Activated naive CD8-positive, alpha-beta T cell treated with anti-CD3 and anti-CD28 coated beads, Interleukin-2, amount 10 ng/mL, durations not matched to agents 7 days and 5 days (primary cell): ENCODE measurements at regions not wholly inside any gene's neighbourhood (a gene's known extent, or its start where the extent isn't known, plus 50 kb on each side); places are given as distances from the start of the nearest gene placed in this dataset.

ENCODE experiments used
- ATAC-seq: fragments of 150-1000 bp; cut with Tn5 transposase; one replicate; pipeline ENCODE4 v1.10.0; 2021; ENCODE audit warnings: low read depth, moderate library complexity
- POLR2A ChIA-PET: fragments of 350-600 bp; sonication (Branson Sonifier 250); formaldehyde crosslinking; loops from one replicate; lab custom pipeline; 2021; ENCODE audit warnings: antibody characterized with exemption; lab: Charles Lee
- DNase-seq: peaks from one replicate; pipeline ENCODE4 v3.0.0; 2021
- H3K27ac Mint-ChIP-seq: one replicate; pipeline ENCODE4 v1.8.0; 2022; ENCODE audit warnings: mild to moderate bottlenecking, mixed read lengths
- H3K27me3 Mint-ChIP-seq: one replicate; pipeline ENCODE4 v1.8.0; 2022; ENCODE audit warnings: mild to moderate bottlenecking, moderate library complexity, mixed read lengths
- H3K36me3 Mint-ChIP-seq: one replicate; pipeline ENCODE4 v1.8.0; 2021; ENCODE audit warnings: mild to moderate bottlenecking, mixed read lengths
- H3K4me1 Mint-ChIP-seq: one replicate; pipeline ENCODE4 v1.8.0; 2021; ENCODE audit warnings: mixed read lengths
- H3K4me3 Mint-ChIP-seq: one replicate; pipeline ENCODE4 v1.8.0; 2022; ENCODE audit warnings: mild to moderate bottlenecking, moderate library complexity, mixed read lengths
- H3K9me3 Mint-ChIP-seq: one replicate; pipeline ENCODE4 v1.8.0; 2021; ENCODE audit warnings: mixed read lengths

DNA sequence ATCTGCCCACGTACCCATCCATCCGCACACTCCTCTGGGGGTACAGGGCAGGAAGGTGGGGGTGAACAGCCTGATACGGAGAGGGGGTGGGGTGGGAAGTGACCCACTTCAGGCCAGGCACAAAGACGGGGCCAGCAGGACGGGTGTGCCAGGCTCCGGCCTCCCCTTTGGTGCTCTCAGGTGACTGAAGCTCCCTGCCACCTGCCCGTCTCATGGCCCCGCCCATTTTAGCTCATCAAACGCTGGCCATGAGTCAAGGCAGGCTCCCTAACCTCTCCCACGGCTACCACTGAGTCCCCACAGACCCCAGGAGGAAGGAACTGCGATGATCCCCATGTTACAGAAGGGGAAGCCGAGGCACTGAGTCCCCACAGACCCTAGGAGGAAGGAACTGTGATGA, 109.6 kb downstream of the CRYAA start:
- DNase-seq (no peak), ATAC-seq (no peak)
- peaks cover 12% of the 10 kb centered on the region for H3K4me1 Mint-ChIP-seq
- H3K4me3 Mint-ChIP-seq: no peak overlapping the region
- no peaks in the 10 kb centered on the region for H3K9me3 Mint-ChIP-seq
- H3K27ac Mint-ChIP-seq: no peak overlapping the region
- POLR2A ChIA-PET: no interaction called here
- peaks cover 22% of the 10 kb centered on the region for H3K27me3 Mint-ChIP-seq
- no peaks in the 10 kb centered on the region for H3K36me3 Mint-ChIP-seq

DNA sequence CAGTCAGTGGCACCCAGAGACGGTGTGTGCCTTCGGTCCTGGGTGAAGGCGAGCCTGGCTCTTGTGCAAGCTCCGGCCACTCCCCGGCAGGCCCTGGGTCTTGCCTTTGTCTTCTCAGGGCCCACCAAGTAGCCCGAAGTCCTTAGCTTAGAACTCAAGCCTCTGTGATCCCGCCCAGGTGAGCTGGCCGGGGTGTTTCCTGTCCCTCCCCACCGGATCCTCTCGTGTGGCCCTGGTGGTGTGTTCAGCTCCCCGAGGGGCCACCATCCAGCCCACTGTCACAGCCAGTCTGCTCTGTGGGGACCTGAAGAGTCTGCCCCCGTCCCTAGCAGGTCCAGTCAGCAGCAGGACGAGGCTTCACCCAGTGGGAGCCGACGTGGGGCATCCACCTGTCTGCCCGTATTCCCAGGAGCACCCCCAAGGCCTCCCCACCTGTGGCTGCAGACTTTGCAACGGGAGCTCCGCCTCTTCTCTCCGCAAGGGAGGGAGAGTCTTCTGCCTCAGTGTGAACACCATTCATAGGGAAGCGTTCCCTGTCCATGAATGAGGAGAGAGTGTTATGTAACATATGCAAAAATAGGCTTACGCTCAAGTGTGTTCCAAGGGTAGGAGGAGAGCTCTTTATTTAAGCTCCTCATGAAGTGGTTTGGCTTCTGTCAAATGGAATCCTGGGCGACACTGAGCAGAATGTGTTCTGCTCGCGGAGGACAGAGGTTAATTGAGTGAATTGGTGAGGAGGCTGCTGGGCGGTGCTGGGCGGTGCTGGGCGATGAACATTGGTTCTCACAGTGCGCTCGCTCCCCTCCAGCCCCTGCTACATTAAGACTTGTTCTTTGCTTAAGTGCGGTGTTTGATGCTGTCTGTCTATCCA, 108.9 kb downstream of the CRYAA start:
- no peak overlapping the region for H3K27ac Mint-ChIP-seq
- H3K4me3 Mint-ChIP-seq: no peak overlapping the region
- POLR2A ChIA-PET: interaction anchor here (0.7 kb wide), 1 partner anchor 16 kb away, joined by 3 read pairs; no protein-coding TSS in a partner anchor
- DNase-seq: no peak
- no peaks in the 10 kb centered on the region for H3K36me3 Mint-ChIP-seq
- peaks cover 12% of the 10 kb centered on the region for H3K4me1 Mint-ChIP-seq
- H3K9me3 Mint-ChIP-seq: no peaks in the 10 kb centered on the region
- H3K27me3 Mint-ChIP-seq: peaks cover 22% of the 10 kb centered on the region
- no peak for ATAC-seq

- POLR2A ChIA-PET: no interaction called here
- Mint-ChIP-seq H3K9me3 (no peaks in the 10 kb centered on the region), H3K27me3 (peaks cover 25% of the 10 kb centered on the region), H3K27ac (no peak overlapping the region), H3K4me3 (no peak overlapping the region), H3K36me3 (no peaks in the 10 kb centered on the region), H3K4me1 (peaks cover 12% of the 10 kb centered on the region)
- DNase-seq: no peak
- ATAC-seq: no peak
These were observed 108.0 kb downstream of the CRYAA start for GRCh38 chr21:43276811-43277210.

DNA sequence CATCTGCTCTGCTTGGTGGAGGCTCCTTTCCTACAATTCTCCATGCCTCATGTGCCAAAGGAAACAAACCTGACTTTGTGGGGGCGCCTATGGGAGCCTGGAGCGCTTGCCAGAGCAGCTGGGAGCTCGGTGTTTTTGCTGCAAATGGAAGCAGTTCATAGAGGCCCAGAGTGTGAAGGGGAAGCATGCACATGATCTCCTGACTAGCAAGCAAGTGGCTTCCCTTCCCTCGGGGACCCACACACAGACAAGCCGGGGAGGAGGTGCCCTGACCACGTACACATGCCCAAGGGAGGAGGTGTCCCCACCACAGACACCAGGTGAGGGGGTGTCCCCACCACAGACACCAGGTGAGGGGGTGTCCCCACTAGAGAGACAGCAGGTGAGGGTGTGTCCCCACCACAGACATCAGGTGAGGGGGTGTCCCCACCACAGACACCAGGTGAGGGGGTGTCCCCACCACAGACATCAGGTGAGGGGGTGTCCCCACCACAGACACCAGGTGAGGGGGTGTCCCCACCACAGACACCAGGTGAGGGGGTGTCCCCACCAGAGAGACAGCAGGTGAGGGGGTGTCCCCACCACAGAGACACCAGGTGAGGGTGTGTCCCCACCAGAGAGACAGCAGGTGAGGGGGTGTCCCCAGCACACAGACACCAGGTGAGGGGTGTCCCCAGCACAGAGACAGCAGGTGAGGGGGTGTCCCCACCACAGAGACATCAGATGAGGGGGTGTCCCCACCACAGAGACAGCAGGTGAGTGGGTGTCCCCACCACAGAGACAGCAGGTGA, 106.8 kb downstream of the CRYAA start:
- DNase-seq: no peak

DNA sequence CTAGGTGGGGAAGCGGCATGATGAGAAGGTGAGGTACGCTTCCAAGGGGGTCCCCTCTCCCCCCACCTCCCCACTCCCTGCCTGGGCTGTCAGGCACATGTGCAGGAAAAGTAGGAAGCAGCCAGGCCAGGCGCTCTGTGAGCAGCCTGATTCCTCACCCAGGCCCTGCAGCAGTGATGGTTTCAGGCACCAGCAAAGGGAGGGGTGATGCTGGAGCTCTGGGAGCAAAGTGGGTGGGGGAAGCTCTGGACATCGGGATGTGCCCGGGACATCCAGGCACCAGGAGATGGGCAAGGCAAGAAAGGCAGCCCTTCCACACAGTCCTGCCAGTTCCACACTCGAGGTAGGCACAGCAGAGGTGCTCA, 106.1 kb downstream of the CRYAA start:
- ATAC-seq: no peak
- H3K27me3 Mint-ChIP-seq: peaks cover 25% of the 10 kb centered on the region
- POLR2A ChIA-PET: no interaction called here

More for the DNA sequence above, 106.8 kb downstream of the CRYAA start:
- Mint-ChIP-seq H3K27ac (peak overlapping the region; percentile 47), H3K36me3 (no peaks in the 10 kb centered on the region), H3K4me3 (no peak overlapping the region), H3K4me1 (peaks cover 8% of the 10 kb centered on the region), H3K9me3 (no peaks in the 10 kb centered on the region), H3K27me3 (peaks cover 25% of the 10 kb centered on the region)
- ATAC-seq: peak; percentile 55
- POLR2A ChIA-PET: no interaction called here

DNA sequence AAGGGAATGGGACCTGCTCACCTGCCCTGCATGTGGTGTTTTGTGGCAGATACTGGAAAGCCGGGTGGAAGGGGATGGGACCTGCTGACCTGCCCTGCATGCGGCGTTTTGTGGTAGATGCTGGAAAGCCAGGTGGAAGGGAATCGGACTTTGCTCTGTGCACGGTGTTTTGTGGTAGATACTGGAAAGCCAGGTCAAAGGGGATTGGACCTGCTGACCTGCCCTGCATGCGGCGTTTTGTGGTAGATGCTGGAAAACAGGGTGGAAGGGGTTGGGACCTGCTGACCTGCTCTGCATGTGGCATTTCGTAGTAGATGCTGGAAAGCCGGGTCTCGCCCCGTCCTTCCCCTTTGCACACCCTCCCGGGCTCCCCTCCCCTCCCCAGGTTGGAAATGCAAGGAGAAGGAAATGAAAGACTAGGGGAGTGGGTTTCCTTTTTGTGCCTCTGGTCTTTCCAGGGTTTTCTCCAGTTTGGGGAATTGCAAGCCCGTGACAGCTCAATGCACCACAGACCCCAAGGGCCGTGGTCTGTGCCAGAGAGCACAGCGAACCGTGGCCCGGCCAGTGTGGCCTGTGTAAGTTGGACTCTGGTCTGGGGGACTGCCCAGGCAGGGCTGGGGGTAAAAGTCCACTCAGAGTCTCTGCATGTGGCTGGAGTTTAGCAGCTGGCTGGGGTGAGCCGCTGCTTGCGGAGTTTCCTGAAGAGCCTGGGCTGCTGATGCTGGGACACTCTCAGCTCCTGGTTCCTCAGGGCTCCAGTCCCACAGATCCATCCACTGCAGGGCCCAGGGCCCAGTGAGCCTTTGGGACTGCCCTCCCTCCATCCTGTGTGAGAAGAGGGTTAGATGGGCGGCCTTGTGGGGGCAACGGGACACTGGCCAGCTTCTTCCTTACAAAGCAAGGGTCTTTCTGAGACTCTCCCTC, 105.5 kb downstream of the CRYAA start:
- DNase-seq: no peak
- H3K27ac Mint-ChIP-seq: no peak overlapping the region

More for the DNA sequence above, 106.1 kb downstream of the CRYAA start:
- no peak overlapping the region for H3K4me3 Mint-ChIP-seq
- DNase-seq: no peak
- H3K4me1 Mint-ChIP-seq: peaks cover 8% of the 10 kb centered on the region
- H3K36me3 Mint-ChIP-seq: no peaks in the 10 kb centered on the region
- no peaks in the 10 kb centered on the region for H3K9me3 Mint-ChIP-seq
- H3K27ac Mint-ChIP-seq: no peak overlapping the region

DNA sequence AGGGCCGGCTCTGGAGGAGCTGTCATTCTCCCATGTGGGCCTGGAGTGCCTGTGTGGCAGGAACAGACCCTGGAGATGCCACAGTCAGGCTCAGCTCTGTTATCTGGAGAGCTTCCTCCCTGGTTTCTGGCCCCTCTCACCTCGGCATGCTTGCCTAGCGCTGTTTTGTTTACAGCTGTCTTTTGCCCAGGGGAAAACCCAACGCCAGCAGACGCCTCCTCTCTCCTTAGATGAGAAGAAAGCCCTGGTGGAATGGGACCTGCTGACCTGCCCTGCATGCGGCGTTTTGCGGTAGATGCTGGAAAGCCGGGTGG, 104.9 kb downstream of the CRYAA start:
- no peak for DNase-seq
- POLR2A ChIA-PET: no interaction called here
- Mint-ChIP-seq H3K27ac (no peak overlapping the region), H3K4me3 (no peak overlapping the region), H3K36me3 (no peaks in the 10 kb centered on the region), H3K4me1 (peaks cover 11% of the 10 kb centered on the region), H3K9me3 (no peaks in the 10 kb centered on the region), H3K27me3 (peaks cover 25% of the 10 kb centered on the region)
- no peak for ATAC-seq

More for the DNA sequence above, 105.5 kb downstream of the CRYAA start:
- Mint-ChIP-seq H3K4me1 (peaks cover 10% of the 10 kb centered on the region), H3K36me3 (no peaks in the 10 kb centered on the region), H3K9me3 (no peaks in the 10 kb centered on the region), H3K27me3 (peaks cover 25% of the 10 kb centered on the region), H3K4me3 (no peak overlapping the region)
- ATAC-seq: no peak
- POLR2A ChIA-PET: no interaction called here

DNA sequence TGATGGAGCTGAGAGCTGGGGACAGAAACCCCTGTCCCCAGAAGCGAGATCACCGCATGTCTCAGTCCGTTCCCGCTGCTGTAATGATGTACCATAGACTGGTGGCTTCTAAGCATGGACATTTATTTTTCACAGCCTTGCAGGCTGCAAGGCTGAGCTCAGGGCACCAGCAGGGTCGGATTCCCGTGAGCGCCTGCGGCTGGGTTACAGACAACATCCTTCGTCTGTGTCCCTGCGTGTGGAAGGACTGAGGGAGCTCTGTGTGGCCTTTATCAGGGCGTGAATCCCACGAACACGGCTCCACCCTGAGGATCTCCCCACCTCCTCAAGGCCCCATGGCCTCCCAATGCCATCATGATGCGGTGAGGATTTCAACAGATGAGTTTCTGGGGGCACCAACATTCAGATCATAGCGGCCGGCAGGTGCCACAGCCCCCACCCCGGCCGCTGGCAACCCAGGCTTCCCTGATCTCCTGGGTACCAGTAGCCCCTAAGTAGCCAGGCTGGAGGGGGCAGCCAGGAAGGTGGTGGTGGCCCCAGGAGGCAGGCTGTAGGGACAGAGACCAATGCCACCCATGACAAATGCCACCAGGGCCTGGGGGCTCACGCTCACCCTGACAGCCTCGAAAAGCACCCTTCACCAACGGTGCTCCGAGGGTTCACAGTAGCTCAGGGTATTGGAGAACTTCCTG, 104.4 kb downstream of the CRYAA start:
- DNase-seq (no peak), ATAC-seq (no peak)
- H3K36me3 Mint-ChIP-seq: no peaks in the 10 kb centered on the region
- POLR2A ChIA-PET: no interaction called here
- no peaks in the 10 kb centered on the region for H3K9me3 Mint-ChIP-seq
- no peak overlapping the region for H3K27ac Mint-ChIP-seq
- peaks cover 25% of the 10 kb centered on the region for H3K27me3 Mint-ChIP-seq
- peaks cover 11% of the 10 kb centered on the region for H3K4me1 Mint-ChIP-seq
- H3K4me3 Mint-ChIP-seq: no peak overlapping the region

GRCh38 chr21:43272591-43272990, 103.8 kb downstream of the CRYAA start:
- Mint-ChIP-seq H3K9me3 (no peaks in the 10 kb centered on the region), H3K4me3 (no peak overlapping the region), H3K27ac (no peak overlapping the region), H3K36me3 (no peaks in the 10 kb centered on the region), H3K27me3 (peaks cover 20% of the 10 kb centered on the region), H3K4me1 (peaks cover 8% of the 10 kb centered on the region)
- POLR2A ChIA-PET: no interaction called here
- DNase-seq (no peak), ATAC-seq (no peak)

DNA sequence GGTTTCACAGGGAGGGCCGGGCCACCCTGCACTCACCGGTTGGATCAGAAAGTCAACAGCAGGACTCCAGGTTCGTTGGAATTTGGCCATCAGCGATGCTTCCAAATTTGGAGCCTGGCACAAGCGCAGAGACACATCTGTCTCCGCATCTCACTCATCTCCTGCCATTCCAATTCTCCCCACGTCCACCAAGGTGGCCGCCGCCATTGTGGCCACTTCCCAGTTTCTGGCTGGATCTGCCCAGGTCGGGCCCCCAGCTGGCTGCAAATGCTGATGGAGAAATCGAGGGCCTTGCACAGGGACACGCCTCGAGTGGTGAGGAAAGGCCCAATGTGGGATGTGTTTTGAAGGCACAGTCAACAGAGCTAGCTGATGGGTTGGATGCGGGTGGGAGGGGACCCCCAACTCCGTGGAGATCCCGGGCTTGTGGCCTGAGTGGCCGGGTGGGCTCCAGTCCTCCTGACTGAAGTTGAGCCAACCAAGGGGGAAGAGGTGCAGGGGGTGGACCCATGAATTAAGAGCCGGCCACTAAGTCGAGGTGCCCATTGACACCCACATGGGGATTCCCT, 102.7 kb downstream of the CRYAA start:
- DNase-seq: no peak
- Mint-ChIP-seq H3K4me3 (no peak overlapping the region), H3K27me3 (peaks cover 11% of the 10 kb centered on the region), H3K9me3 (no peaks in the 10 kb centered on the region), H3K4me1 (peaks cover 7% of the 10 kb centered on the region), H3K36me3 (no peaks in the 10 kb centered on the region), H3K27ac (no peak overlapping the region)
- POLR2A ChIA-PET: no interaction called here
- ATAC-seq: no peak

DNA sequence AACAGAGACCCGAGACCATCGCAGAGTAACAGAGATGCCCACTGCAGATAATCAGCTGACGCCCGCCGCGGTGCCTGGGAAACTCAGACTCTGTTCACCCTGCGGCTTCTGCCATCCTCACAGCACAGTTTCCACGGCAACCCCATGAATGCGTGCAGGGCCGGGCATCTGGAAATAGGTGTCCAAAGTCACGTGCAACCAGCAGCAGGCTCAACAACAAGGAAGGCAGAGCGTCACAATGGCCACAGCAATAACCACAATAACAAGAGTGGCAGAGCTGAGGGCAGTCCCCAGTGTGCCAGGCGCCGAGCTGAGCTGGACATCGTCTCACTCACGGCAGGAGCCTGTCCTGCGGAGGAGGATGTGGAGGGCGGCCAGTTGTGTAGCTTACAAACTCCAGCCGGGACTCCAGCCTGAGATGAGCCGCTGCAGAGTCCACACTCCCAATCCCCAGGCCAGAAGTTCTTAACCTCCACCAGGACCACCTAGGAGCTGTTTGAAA, 102.0 kb downstream of the CRYAA start:
- no peak overlapping the region for H3K27ac Mint-ChIP-seq
- DNase-seq (no peak), ATAC-seq (no peak)
- peaks cover 6% of the 10 kb centered on the region for H3K4me1 Mint-ChIP-seq
- peaks cover 6% of the 10 kb centered on the region for H3K27me3 Mint-ChIP-seq
- no peak overlapping the region for H3K4me3 Mint-ChIP-seq
- H3K9me3 Mint-ChIP-seq: no peaks in the 10 kb centered on the region
- POLR2A ChIA-PET: no interaction called here
- no peaks in the 10 kb centered on the region for H3K36me3 Mint-ChIP-seq

- POLR2A ChIA-PET: no interaction called here
- DNase-seq: no peak
- H3K4me1 Mint-ChIP-seq: peaks cover 4% of the 10 kb centered on the region
These were observed 101.3 kb downstream of the CRYAA start for GRCh38 chr21:43269957-43270705.

More at GRCh38 chr21:43269957-43270705, 101.3 kb downstream of the CRYAA start:
- H3K4me3 Mint-ChIP-seq: no peak overlapping the region
- no peaks in the 10 kb centered on the region for H3K36me3 Mint-ChIP-seq
- no peak for ATAC-seq
- H3K27me3 Mint-ChIP-seq: peaks cover 3% of the 10 kb centered on the region
- H3K9me3 Mint-ChIP-seq: no peaks in the 10 kb centered on the region
- H3K27ac Mint-ChIP-seq: no peak overlapping the region
